ENCODE measurements at regions not wholly inside any gene's neighbourhood (a gene's known extent, or its start where the extent isn't known, plus 50 kb on each side); places are given as distances from the start of the nearest gene placed in this dataset.
"Not testable (repeated sequence)": the region's sequence is repeated elsewhere in the genome, so short reads cannot be mapped to it uniquely, and the experiment has no call there.

GRCh38 chr3:10703875-10704274, 112.2 kb upstream of the SLC6A11 start:
- no peak for DNase-seq (ENCODE audit: low read depth in 3 of 3)

- no peak for DNase-seq (ENCODE audit: low read depth in 3 of 3)
Observed at GRCh38 chr3:10706156-10706739, 109.8 kb upstream of the SLC6A11 start.

- no peak for DNase-seq (ENCODE audit: low read depth in 3 of 3)
Observed at GRCh38 chr3:10706740-10707399, 109.2 kb upstream of the SLC6A11 start.

GRCh38 chr3:10707400-10708215, 108.4 kb upstream of the SLC6A11 start:
- DNase-seq (ENCODE audit: low read depth in 3 of 3), result no peak

- DNase-seq (ENCODE audit: low read depth in 3 of 3), result no peak
Observed at GRCh38 chr3:10708216-10708893, 107.7 kb upstream of the SLC6A11 start.

GRCh38 chr3:10709110-10709781, 106.8 kb upstream of the SLC6A11 start:
- no peak for DNase-seq (ENCODE audit: low read depth in 3 of 3)

GRCh38 chr3:10712121-10712520, 103.9 kb upstream of the SLC6A11 start:
- DNase-seq (ENCODE audit: low read depth in 3 of 3), result no peak

- no peak for DNase-seq (ENCODE audit: low read depth in 3 of 3)
Observed at GRCh38 chr3:10713656-10714055, 102.4 kb upstream of the SLC6A11 start.

- no peak for DNase-seq (ENCODE audit: low read depth in 3 of 3)
Observed at GRCh38 chr3:10715886-10716285, 100.1 kb upstream of the SLC6A11 start.

- DNase-seq (ENCODE audit: low read depth in 3 of 3), result no peak
Observed at GRCh38 chr3:10716964-10717363, 99.1 kb upstream of the SLC6A11 start.

- DNase-seq (ENCODE audit: low read depth in 3 of 3), result no peak
Observed at GRCh38 chr3:10717756-10718155, 98.3 kb upstream of the SLC6A11 start.

GRCh38 chr3:10721101-10721500, 94.9 kb upstream of the SLC6A11 start:
- DNase-seq (ENCODE audit: low read depth in 3 of 3), result no peak

- no peak for DNase-seq (ENCODE audit: low read depth in 3 of 3)
Observed at GRCh38 chr3:10722911-10723310, 93.1 kb upstream of the SLC6A11 start.

- no peak for DNase-seq (ENCODE audit: low read depth in 3 of 3)
Observed at GRCh38 chr3:10723991-10724390, 92.0 kb upstream of the SLC6A11 start.

- DNase-seq (ENCODE audit: low read depth in 3 of 3), result no peak
Observed at GRCh38 chr3:10725067-10725466, 91.0 kb upstream of the SLC6A11 start.

- DNase-seq (ENCODE audit: low read depth in 3 of 3), result no peak
Observed at GRCh38 chr3:10725846-10726245, 90.2 kb upstream of the SLC6A11 start.

- no peak for DNase-seq (ENCODE audit: low read depth in 3 of 3)
Observed at GRCh38 chr3:10726787-10727186, 89.2 kb upstream of the SLC6A11 start.

- no peak for DNase-seq (ENCODE audit: low read depth in 3 of 3)
Observed at GRCh38 chr3:10729439-10729838, 86.6 kb upstream of the SLC6A11 start.

GRCh38 chr3:10732292-10732691, 83.7 kb upstream of the SLC6A11 start:
- DNase-seq (ENCODE audit: low read depth in 3 of 3), result no peak

GRCh38 chr3:10733297-10733696, 82.7 kb upstream of the SLC6A11 start:
- no peak for DNase-seq (ENCODE audit: low read depth in 3 of 3)

GRCh38 chr3:10736444-10736843, 79.6 kb upstream of the SLC6A11 start:
- DNase-seq (ENCODE audit: low read depth in 3 of 3), result not testable (repeated sequence)

GRCh38 chr3:10737785-10738184, 78.2 kb upstream of the SLC6A11 start:
- DNase-seq (ENCODE audit: low read depth in 3 of 3), result no peak

All from stimulated activated CD4-positive, alpha-beta T cell treated with anti-CD3 and anti-CD28 coated beads, TNF-alpha, amount 100 ng/mL, for 24 hours (primary cell).